ENCODE measurements at regions not wholly inside any gene's neighbourhood (a gene's known extent, or its start where the extent isn't known, plus 50 kb on each side); places are given as distances from the start of the nearest gene placed in this dataset.

DNA sequence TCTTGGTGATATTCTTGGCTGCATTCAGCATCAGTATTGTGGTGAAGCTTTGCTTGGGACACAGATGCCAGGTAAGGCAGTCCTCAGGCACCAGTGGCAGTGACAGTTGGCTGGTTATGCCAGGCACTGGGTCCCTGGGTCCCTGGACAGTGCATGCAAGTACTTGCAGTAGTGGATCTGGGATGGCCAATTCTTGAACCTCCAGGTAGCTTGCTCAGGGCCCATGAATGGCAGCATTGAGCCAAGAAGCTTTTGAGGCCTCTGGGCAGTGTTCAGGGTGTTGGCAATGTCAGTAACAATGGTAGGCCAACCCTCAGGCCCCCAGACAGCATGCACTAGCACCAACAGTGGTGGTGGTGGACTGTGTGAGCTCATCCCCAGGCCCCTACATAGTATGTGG, 106.8 kb upstream of the ANXA10 start:
- POLR2A ChIA-PET, result no interaction called here
- Histone ChIP-seq H3K4me1 (ENCODE audit: insufficient read depth, low read length) (no peaks in the 10 kb centered on the region), H3K79me2 (ENCODE audit: insufficient read depth, low read length) (no peaks in the 10 kb centered on the region), H3K9ac (ENCODE audit: insufficient read depth, low read depth, low read length) (no peak overlapping the region), H3K4me2 (ENCODE audit: low read depth, low read length) (no peak overlapping the region), H4K20me1 (ENCODE audit: insufficient read depth, low read length) (no peaks in the 10 kb centered on the region), H3K4me3 (replicated peaks in 1 of 3; ENCODE audit: insufficient read depth in 1 of 3, low read depth in 2 of 3, low read length in 3 of 3) (no peak overlapping the region), H2AFZ (ENCODE audit: low read length) (no peak overlapping the region), H3K36me3 (replicated peaks in 1 of 2; ENCODE audit: control insufficient read depth in 1 of 2, insufficient read depth in 2 of 2, low read length in 2 of 2) (no peaks in the 10 kb centered on the region), H3K27me3 (ENCODE audit: control insufficient read depth in 1 of 2, insufficient read depth in 2 of 2, low read length in 2 of 2) (no peaks in the 10 kb centered on the region), H3K9me3 (ENCODE audit: low read length) (peaks cover 45% of the 10 kb centered on the region), H3K27ac (ENCODE audit: extremely low read length, insufficient read depth, low read length) (no peak overlapping the region)
- FAIRE-seq (no peak), DNase-seq (ENCODE audit: low spot score) (no peak), ATAC-seq (no peak)
- CTCF ChIA-PET (ENCODE audit: low intra/inter-chr PET ratio, low total read pairs), result no interaction called here
- BruUV-seq (replicated peaks), result no TSS peak
- in situ Hi-C loops (cut with HindIII; ENCODE audit: extremely low pct_ligation_motif_present, low pct_unique_long_range_greater_than_20kb), result no loop called here
- intact Hi-C loops (cut with micrococcal nuclease; ENCODE audit: unreplicated experiment), result no loop called here
- TF ChIP-seq, protein P1, sequence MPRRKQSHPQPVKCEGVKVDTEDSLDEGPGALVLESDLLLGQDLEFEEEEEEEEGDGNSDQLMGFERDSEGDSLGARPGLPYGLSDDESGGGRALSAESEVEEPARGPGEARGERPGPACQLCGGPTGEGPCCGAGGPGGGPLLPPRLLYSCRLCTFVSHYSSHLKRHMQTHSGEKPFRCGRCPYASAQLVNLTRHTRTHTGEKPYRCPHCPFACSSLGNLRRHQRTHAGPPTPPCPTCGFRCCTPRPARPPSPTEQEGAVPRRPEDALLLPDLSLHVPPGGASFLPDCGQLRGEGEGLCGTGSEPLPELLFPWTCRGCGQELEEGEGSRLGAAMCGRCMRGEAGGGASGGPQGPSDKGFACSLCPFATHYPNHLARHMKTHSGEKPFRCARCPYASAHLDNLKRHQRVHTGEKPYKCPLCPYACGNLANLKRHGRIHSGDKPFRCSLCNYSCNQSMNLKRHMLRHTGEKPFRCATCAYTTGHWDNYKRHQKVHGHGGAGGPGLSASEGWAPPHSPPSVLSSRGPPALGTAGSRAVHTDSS (CRISPR knock-in tag; conservative IDR thresholded peaks at IDR 0.05), result no peak
- no peak for TF ChIP-seq ZNF460 (CRISPR knock-in tag; IDR thresholded peaks at IDR 0.05; ENCODE audit: borderline replicate concordance)

GRCh38 chr4:167986044-167986443, 106.3 kb upstream of the ANXA10 start:
- no peak overlapping the region for H3K27ac ChIP-seq (ENCODE audit: extremely low read length, insufficient read depth, low read length)
- no peak overlapping the region for H3K4me2 ChIP-seq (ENCODE audit: low read depth, low read length)
- no TSS peak for BruUV-seq (replicated peaks)
- H3K4me3 ChIP-seq (replicated peaks in 1 of 3; ENCODE audit: insufficient read depth in 1 of 3, low read depth in 2 of 3, low read length in 3 of 3), result no peak overlapping the region
- H3K9me3 ChIP-seq (ENCODE audit: low read length), result peaks cover 45% of the 10 kb centered on the region
- WGBS (ENCODE audit: low lambda C conversion rate), result no CpG with 5 or more reads among the region's 3 CpGs
- no peaks in the 10 kb centered on the region for H3K36me3 ChIP-seq (replicated peaks in 1 of 2; ENCODE audit: control insufficient read depth in 1 of 2, insufficient read depth in 2 of 2, low read length in 2 of 2)
- H3K4me1 ChIP-seq (ENCODE audit: insufficient read depth, low read length), result no peaks in the 10 kb centered on the region
- FAIRE-seq, result no peak
- H3K9ac ChIP-seq (ENCODE audit: insufficient read depth, low read depth, low read length), result no peak overlapping the region
- H4K20me1 ChIP-seq (ENCODE audit: insufficient read depth, low read length), result no peaks in the 10 kb centered on the region
- ChIA-PET CTCF (ENCODE audit: low intra/inter-chr PET ratio, low total read pairs) (no interaction called here), POLR2A (no interaction called here)
- DNase-seq (ENCODE audit: low spot score), result no peak
- H2AFZ ChIP-seq (ENCODE audit: low read length), result no peak overlapping the region
- intact Hi-C loops (cut with micrococcal nuclease; ENCODE audit: unreplicated experiment) (no loop called here), in situ Hi-C loops (cut with HindIII; ENCODE audit: extremely low pct_ligation_motif_present, low pct_unique_long_range_greater_than_20kb) (no loop called here)
- no peak for ATAC-seq
- no peaks in the 10 kb centered on the region for H3K79me2 ChIP-seq (ENCODE audit: insufficient read depth, low read length)
- H3K27me3 ChIP-seq (ENCODE audit: control insufficient read depth in 1 of 2, insufficient read depth in 2 of 2, low read length in 2 of 2), result no peaks in the 10 kb centered on the region
- no peak for TF ChIP-seq JARID2 (CRISPR knock-in tag; IDR thresholded peaks at IDR 0.05; ENCODE audit: insufficient replicate concordance)
- TF ChIP-seq SNAPC2 (CRISPR knock-in tag; IDR thresholded peaks at IDR 0.05), result no peak
- no peak for TF ChIP-seq ZNF292 (CRISPR knock-in tag; IDR thresholded peaks at IDR 0.05; ENCODE audit: borderline replicate concordance, low read depth)
- TF ChIP-seq, protein P2, sequence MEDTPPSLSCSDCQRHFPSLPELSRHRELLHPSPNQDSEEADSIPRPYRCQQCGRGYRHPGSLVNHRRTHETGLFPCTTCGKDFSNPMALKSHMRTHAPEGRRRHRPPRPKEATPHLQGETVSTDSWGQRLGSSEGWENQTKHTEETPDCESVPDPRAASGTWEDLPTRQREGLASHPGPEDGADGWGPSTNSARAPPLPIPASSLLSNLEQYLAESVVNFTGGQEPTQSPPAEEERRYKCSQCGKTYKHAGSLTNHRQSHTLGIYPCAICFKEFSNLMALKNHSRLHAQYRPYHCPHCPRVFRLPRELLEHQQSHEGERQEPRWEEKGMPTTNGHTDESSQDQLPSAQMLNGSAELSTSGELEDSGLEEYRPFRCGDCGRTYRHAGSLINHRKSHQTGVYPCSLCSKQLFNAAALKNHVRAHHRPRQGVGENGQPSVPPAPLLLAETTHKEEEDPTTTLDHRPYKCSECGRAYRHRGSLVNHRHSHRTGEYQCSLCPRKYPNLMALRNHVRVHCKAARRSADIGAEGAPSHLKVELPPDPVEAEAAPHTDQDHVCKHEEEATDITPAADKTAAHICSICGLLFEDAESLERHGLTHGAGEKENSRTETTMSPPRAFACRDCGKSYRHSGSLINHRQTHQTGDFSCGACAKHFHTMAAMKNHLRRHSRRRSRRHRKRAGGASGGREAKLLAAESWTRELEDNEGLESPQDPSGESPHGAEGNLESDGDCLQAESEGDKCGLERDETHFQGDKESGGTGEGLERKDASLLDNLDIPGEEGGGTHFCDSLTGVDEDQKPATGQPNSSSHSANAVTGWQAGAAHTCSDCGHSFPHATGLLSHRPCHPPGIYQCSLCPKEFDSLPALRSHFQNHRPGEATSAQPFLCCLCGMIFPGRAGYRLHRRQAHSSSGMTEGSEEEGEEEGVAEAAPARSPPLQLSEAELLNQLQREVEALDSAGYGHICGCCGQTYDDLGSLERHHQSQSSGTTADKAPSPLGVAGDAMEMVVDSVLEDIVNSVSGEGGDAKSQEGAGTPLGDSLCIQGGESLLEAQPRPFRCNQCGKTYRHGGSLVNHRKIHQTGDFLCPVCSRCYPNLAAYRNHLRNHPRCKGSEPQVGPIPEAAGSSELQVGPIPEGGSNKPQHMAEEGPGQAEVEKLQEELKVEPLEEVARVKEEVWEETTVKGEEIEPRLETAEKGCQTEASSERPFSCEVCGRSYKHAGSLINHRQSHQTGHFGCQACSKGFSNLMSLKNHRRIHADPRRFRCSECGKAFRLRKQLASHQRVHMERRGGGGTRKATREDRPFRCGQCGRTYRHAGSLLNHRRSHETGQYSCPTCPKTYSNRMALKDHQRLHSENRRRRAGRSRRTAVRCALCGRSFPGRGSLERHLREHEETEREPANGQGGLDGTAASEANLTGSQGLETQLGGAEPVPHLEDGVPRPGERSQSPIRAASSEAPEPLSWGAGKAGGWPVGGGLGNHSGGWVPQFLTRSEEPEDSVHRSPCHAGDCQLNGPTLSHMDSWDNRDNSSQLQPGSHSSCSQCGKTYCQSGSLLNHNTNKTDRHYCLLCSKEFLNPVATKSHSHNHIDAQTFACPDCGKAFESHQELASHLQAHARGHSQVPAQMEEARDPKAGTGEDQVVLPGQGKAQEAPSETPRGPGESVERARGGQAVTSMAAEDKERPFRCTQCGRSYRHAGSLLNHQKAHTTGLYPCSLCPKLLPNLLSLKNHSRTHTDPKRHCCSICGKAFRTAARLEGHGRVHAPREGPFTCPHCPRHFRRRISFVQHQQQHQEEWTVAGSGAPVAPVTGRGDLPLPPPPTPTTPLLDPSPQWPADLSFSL (CRISPR knock-in tag; IDR thresholded peaks at IDR 0.05), result no peak
- TF ChIP-seq, protein P3, sequence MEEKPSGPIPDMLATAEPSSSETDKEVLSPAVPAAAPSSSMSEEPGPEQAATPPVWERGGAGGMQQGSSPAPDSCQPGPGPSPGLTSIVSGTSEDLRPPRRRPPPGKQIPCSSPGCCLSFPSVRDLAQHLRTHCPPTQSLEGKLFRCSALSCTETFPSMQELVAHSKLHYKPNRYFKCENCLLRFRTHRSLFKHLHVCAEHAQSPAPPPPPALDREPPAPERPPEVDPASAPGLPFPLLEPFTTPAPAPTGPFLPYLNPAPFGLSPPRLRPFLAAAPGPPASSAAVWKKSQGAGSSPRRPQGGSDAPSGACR (CRISPR knock-in tag; IDR thresholded peaks at IDR 0.05), result no peak
- no peak for TF ChIP-seq ZNF558 (CRISPR knock-in tag; IDR thresholded peaks at IDR 0.05; ENCODE audit: borderline replicate concordance)
- no peak for TF ChIP-seq ZNF430 (CRISPR knock-in tag; IDR thresholded peaks at IDR 0.05)
- no peak for TF ChIP-seq ZSCAN20 (CRISPR knock-in tag; IDR thresholded peaks at IDR 0.05; ENCODE audit: borderline replicate concordance)
- TF ChIP-seq RBM22 (optimal IDR thresholded peaks at IDR 0.05; ENCODE audit: low read length), result no peak

Measured in HepG2 (cell line).